ENCODE measurements at regions not wholly inside any gene's neighbourhood (a gene's known extent, or its start where the extent isn't known, plus 50 kb on each side); places are given as distances from the start of the nearest gene placed in this dataset.
"Not testable (repeated sequence)": the region's sequence is repeated elsewhere in the genome, so short reads cannot be mapped to it uniquely, and the experiment has no call there.

- TF ChIP-seq, protein P1, sequence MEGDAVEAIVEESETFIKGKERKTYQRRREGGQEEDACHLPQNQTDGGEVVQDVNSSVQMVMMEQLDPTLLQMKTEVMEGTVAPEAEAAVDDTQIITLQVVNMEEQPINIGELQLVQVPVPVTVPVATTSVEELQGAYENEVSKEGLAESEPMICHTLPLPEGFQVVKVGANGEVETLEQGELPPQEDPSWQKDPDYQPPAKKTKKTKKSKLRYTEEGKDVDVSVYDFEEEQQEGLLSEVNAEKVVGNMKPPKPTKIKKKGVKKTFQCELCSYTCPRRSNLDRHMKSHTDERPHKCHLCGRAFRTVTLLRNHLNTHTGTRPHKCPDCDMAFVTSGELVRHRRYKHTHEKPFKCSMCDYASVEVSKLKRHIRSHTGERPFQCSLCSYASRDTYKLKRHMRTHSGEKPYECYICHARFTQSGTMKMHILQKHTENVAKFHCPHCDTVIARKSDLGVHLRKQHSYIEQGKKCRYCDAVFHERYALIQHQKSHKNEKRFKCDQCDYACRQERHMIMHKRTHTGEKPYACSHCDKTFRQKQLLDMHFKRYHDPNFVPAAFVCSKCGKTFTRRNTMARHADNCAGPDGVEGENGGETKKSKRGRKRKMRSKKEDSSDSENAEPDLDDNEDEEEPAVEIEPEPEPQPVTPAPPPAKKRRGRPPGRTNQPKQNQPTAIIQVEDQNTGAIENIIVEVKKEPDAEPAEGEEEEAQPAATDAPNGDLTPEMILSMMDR (IDR thresholded peaks at IDR 0.05): not testable (repeated sequence)
- not testable (repeated sequence) for TF ChIP-seq EZH2, EZH2phosphoT487 (IDR thresholded peaks at IDR 0.05)
These were observed 174.0 kb downstream of the BCL2L11 start for GRCh38 chr2:111294699-111295098.

All from neural progenitor cell (in vitro differentiated cells).